ENCODE measurements at regions not wholly inside any gene's neighbourhood (a gene's known extent, or its start where the extent isn't known, plus 50 kb on each side); places are given as distances from the start of the nearest gene placed in this dataset.
"Not testable (repeated sequence)": the region's sequence is repeated elsewhere in the genome, so short reads cannot be mapped to it uniquely, and the experiment has no call there.

GRCh38 chr2:111258318-111258717 is 137.6 kb downstream of the BCL2L11 start:
- H3K36me3 Mint-ChIP-seq (ENCODE audit: low read depth); H3K4me1 Mint-ChIP-seq (ENCODE audit: low read depth); H3K9me3 Mint-ChIP-seq; intact Hi-C loops (cut with micrococcal nuclease); H3K4me3 Mint-ChIP-seq (ENCODE audit: low read depth); H3K27me3 Mint-ChIP-seq (ENCODE audit: low read depth); DNase-seq (ENCODE audit: low spot score); H3K27ac Mint-ChIP-seq: not testable (repeated sequence)

- H3K4me3 Mint-ChIP-seq (ENCODE audit: low read depth); H3K9me3 Mint-ChIP-seq; H3K27me3 Mint-ChIP-seq (ENCODE audit: low read depth); H3K36me3 Mint-ChIP-seq (ENCODE audit: low read depth); DNase-seq (ENCODE audit: low spot score); H3K27ac Mint-ChIP-seq; intact Hi-C loops (cut with micrococcal nuclease); H3K4me1 Mint-ChIP-seq (ENCODE audit: low read depth): not testable (repeated sequence)
These were observed 142.1 kb downstream of the BCL2L11 start for GRCh38 chr2:111262627-111263379.

- H3K4me3 Mint-ChIP-seq (ENCODE audit: low read depth); H3K4me1 Mint-ChIP-seq (ENCODE audit: low read depth); H3K27ac Mint-ChIP-seq; H3K9me3 Mint-ChIP-seq; H3K27me3 Mint-ChIP-seq (ENCODE audit: low read depth); DNase-seq (ENCODE audit: low spot score); H3K36me3 Mint-ChIP-seq (ENCODE audit: low read depth); intact Hi-C loops (cut with micrococcal nuclease): not testable (repeated sequence)
These were observed 142.8 kb downstream of the BCL2L11 start for GRCh38 chr2:111263380-111264017.

GRCh38 chr2:111264956-111265355 is 144.2 kb downstream of the BCL2L11 start:
- intact Hi-C loops (cut with micrococcal nuclease); H3K4me3 Mint-ChIP-seq (ENCODE audit: low read depth); H3K36me3 Mint-ChIP-seq (ENCODE audit: low read depth); DNase-seq (ENCODE audit: low spot score); H3K27me3 Mint-ChIP-seq (ENCODE audit: low read depth); H3K4me1 Mint-ChIP-seq (ENCODE audit: low read depth); H3K9me3 Mint-ChIP-seq; H3K27ac Mint-ChIP-seq: not testable (repeated sequence)

- H3K36me3 Mint-ChIP-seq (ENCODE audit: low read depth); DNase-seq (ENCODE audit: low spot score); H3K9me3 Mint-ChIP-seq; intact Hi-C loops (cut with micrococcal nuclease); H3K27ac Mint-ChIP-seq; H3K27me3 Mint-ChIP-seq (ENCODE audit: low read depth); H3K4me1 Mint-ChIP-seq (ENCODE audit: low read depth); H3K4me3 Mint-ChIP-seq (ENCODE audit: low read depth): not testable (repeated sequence)
These were observed 145.8 kb downstream of the BCL2L11 start for GRCh38 chr2:111266556-111266955.

- DNase-seq (ENCODE audit: low spot score); intact Hi-C loops (cut with micrococcal nuclease); H3K27me3 Mint-ChIP-seq (ENCODE audit: low read depth); H3K4me1 Mint-ChIP-seq (ENCODE audit: low read depth); H3K36me3 Mint-ChIP-seq (ENCODE audit: low read depth); H3K27ac Mint-ChIP-seq; H3K9me3 Mint-ChIP-seq; H3K4me3 Mint-ChIP-seq (ENCODE audit: low read depth): not testable (repeated sequence)
These were observed 146.3 kb downstream of the BCL2L11 start for GRCh38 chr2:111267038-111267437.

- H3K9me3 Mint-ChIP-seq; H3K27ac Mint-ChIP-seq; H3K27me3 Mint-ChIP-seq (ENCODE audit: low read depth); H3K4me1 Mint-ChIP-seq (ENCODE audit: low read depth); H3K4me3 Mint-ChIP-seq (ENCODE audit: low read depth); H3K36me3 Mint-ChIP-seq (ENCODE audit: low read depth); DNase-seq (ENCODE audit: low spot score); intact Hi-C loops (cut with micrococcal nuclease): not testable (repeated sequence)
These were observed 149.1 kb downstream of the BCL2L11 start for GRCh38 chr2:111269761-111270323.

- H3K36me3 Mint-ChIP-seq (ENCODE audit: low read depth); H3K4me3 Mint-ChIP-seq (ENCODE audit: low read depth); DNase-seq (ENCODE audit: low spot score); intact Hi-C loops (cut with micrococcal nuclease); H3K27me3 Mint-ChIP-seq (ENCODE audit: low read depth); H3K4me1 Mint-ChIP-seq (ENCODE audit: low read depth); H3K9me3 Mint-ChIP-seq; H3K27ac Mint-ChIP-seq: not testable (repeated sequence)
These were observed 149.9 kb downstream of the BCL2L11 start for GRCh38 chr2:111270569-111270968.

- DNase-seq (ENCODE audit: low spot score); H3K27ac Mint-ChIP-seq; H3K9me3 Mint-ChIP-seq; H3K27me3 Mint-ChIP-seq (ENCODE audit: low read depth); H3K4me3 Mint-ChIP-seq (ENCODE audit: low read depth); intact Hi-C loops (cut with micrococcal nuclease); H3K4me1 Mint-ChIP-seq (ENCODE audit: low read depth); H3K36me3 Mint-ChIP-seq (ENCODE audit: low read depth): not testable (repeated sequence)
These were observed 151.1 kb downstream of the BCL2L11 start for GRCh38 chr2:111271647-111272304.

GRCh38 chr2:111273007-111273406 is 152.3 kb downstream of the BCL2L11 start:
- H3K36me3 Mint-ChIP-seq (ENCODE audit: low read depth); H3K4me1 Mint-ChIP-seq (ENCODE audit: low read depth); H3K9me3 Mint-ChIP-seq; H3K4me3 Mint-ChIP-seq (ENCODE audit: low read depth); DNase-seq (ENCODE audit: low spot score); H3K27me3 Mint-ChIP-seq (ENCODE audit: low read depth); intact Hi-C loops (cut with micrococcal nuclease); H3K27ac Mint-ChIP-seq: not testable (repeated sequence)

- intact Hi-C loops (cut with micrococcal nuclease); H3K4me3 Mint-ChIP-seq (ENCODE audit: low read depth); H3K4me1 Mint-ChIP-seq (ENCODE audit: low read depth); H3K9me3 Mint-ChIP-seq; DNase-seq (ENCODE audit: low spot score); H3K27me3 Mint-ChIP-seq (ENCODE audit: low read depth); H3K27ac Mint-ChIP-seq; H3K36me3 Mint-ChIP-seq (ENCODE audit: low read depth): not testable (repeated sequence)
These were observed 154.5 kb downstream of the BCL2L11 start for GRCh38 chr2:111275047-111275853.

- H3K36me3 Mint-ChIP-seq (ENCODE audit: low read depth); H3K4me1 Mint-ChIP-seq (ENCODE audit: low read depth); H3K27ac Mint-ChIP-seq; DNase-seq (ENCODE audit: low spot score); H3K9me3 Mint-ChIP-seq; H3K4me3 Mint-ChIP-seq (ENCODE audit: low read depth); H3K27me3 Mint-ChIP-seq (ENCODE audit: low read depth); intact Hi-C loops (cut with micrococcal nuclease): not testable (repeated sequence)
These were observed 155.1 kb downstream of the BCL2L11 start for GRCh38 chr2:111275854-111276171.
